ENCODE measurements at regions not wholly inside any gene's neighbourhood (a gene's known extent, or its start where the extent isn't known, plus 50 kb on each side); places are given as distances from the start of the nearest gene placed in this dataset.

- intact Hi-C loops (cut with DNase I; ENCODE audit: low total_unique reads) = no loop called here
- H3K9me3 ChIP-seq = peaks cover 0 to 7% of the 10 kb centered on the region in 2 donors
- DNase-seq (ENCODE audit: low spot score in 2 of 2) = no peak
- TF ChIP-seq CTCF (IDR thresholded peaks at IDR 0.05) (no peak), POLR2AphosphoS5 (IDR thresholded peaks at IDR 0.05) (no peak), POLR2A (IDR thresholded peaks at IDR 0.05) (no peak)
- H3K36me3 ChIP-seq = no peaks in the 10 kb centered on the region
- no peak overlapping the region for H3K4me3 ChIP-seq
- no peak overlapping the region for H3K27ac ChIP-seq
- H3K4me1 ChIP-seq = no peaks in the 10 kb centered on the region
- no peaks in the 10 kb centered on the region for H3K27me3 ChIP-seq
These were observed 285.5 kb downstream of the CRLF2 start for GRCh38 chrX:926991-927390.

DNA sequence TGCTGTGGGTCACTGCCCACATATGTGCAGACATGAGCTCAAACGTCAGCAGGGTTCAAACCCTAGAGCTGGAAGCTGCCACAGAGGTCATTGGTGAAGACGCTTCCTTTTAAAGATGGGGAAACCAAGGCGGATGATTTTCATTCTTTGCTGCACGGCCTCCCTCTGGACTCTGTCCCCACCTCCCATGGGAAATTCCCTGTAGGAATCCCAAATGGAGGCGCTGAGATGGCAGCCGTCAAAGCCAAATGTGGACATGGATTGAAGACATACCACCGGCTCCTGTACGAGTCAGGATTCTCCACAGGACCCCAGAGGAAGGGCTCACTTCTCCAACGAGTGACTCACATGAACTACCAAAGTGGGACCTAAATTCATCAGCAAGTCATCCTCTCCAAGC, 286.4 kb downstream of the CRLF2 start:
- no peaks in the 10 kb centered on the region for H3K36me3 ChIP-seq
- H3K4me3 ChIP-seq = no peak overlapping the region
- H3K27ac ChIP-seq = no peak overlapping the region
- peaks cover 0 to 7% of the 10 kb centered on the region in 2 donors for H3K9me3 ChIP-seq
- H3K27me3 ChIP-seq = no peaks in the 10 kb centered on the region
- intact Hi-C loops (cut with DNase I; ENCODE audit: low total_unique reads) = no loop called here
- no peaks in the 10 kb centered on the region for H3K4me1 ChIP-seq
- TF ChIP-seq POLR2AphosphoS5 (IDR thresholded peaks at IDR 0.05) (no peak), POLR2A (IDR thresholded peaks at IDR 0.05) (no peak), CTCF (IDR thresholded peaks at IDR 0.05) (no peak)
- DNase-seq (ENCODE audit: low spot score in 2 of 2) = no peak

DNA sequence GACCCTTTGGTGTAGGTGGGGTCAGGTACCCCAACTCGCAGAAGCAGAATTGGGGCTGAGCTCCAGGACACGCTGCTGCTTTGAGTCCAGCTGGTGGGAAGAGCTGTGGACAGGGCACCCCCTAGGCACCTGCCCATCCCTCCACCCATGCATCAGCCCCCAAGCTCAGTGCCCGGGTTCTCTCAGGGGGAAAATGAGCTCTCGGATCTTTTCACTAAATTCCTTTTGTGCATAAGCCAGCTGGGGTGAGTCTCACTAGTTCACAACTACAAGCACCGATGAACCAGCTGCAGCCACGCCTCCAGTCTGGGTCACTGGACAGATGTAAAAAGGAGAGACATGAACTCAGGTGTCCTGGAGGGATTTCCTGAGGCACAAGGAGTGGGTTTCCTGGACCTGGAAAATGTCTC, 286.8 kb downstream of the CRLF2 start:
- intact Hi-C loops (cut with DNase I; ENCODE audit: low total_unique reads) = no loop called here
- Histone ChIP-seq H3K4me3 (no peak overlapping the region), H3K27ac (no peak overlapping the region), H3K27me3 (no peaks in the 10 kb centered on the region), H3K9me3 (peaks cover 0 to 7% of the 10 kb centered on the region in 2 donors), H3K4me1 (no peaks in the 10 kb centered on the region), H3K36me3 (no peaks in the 10 kb centered on the region)
- no peak for TF ChIP-seq POLR2A (IDR thresholded peaks at IDR 0.05)
- TF ChIP-seq CTCF (IDR thresholded peaks at IDR 0.05) = no peak
- no peak for TF ChIP-seq POLR2AphosphoS5 (IDR thresholded peaks at IDR 0.05)
- no peak for DNase-seq (ENCODE audit: low spot score in 2 of 2)

- no peak for DNase-seq (ENCODE audit: low spot score in 2 of 2)
- no peaks in the 10 kb centered on the region for H3K36me3 ChIP-seq
- intact Hi-C loops (cut with DNase I; ENCODE audit: low total_unique reads) = no loop called here
- H3K27ac ChIP-seq = no peak overlapping the region
- no peak overlapping the region for H3K4me3 ChIP-seq
- no peaks in the 10 kb centered on the region for H3K27me3 ChIP-seq
- TF ChIP-seq POLR2A (IDR thresholded peaks at IDR 0.05) = no peak
- TF ChIP-seq POLR2AphosphoS5 (IDR thresholded peaks at IDR 0.05) = no peak
- no peak for TF ChIP-seq CTCF (IDR thresholded peaks at IDR 0.05)
- peaks cover 0 to 7% of the 10 kb centered on the region in 2 donors for H3K9me3 ChIP-seq
- H3K4me1 ChIP-seq = no peaks in the 10 kb centered on the region
These were observed 287.4 kb downstream of the CRLF2 start for GRCh38 chrX:925094-925493.

DNA sequence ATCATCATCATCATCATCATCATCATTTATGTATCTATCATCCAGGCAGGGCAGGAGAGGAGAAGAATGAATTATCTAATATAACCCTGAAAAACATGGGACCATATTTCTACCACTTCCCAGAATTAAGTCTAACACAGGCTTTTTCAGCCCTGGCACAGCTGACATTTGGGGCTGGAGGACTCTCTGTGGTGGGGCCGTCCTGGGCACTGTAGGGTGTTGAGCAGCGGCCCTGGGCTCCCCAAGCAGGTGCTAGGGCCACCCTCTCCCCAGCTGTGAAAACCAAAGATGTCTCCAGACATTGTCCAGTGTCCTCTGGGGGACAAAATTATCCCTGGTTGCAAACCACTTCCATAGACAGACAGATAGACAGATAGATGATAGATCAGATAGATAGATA, 288.4 kb downstream of the CRLF2 start:
- H3K4me1 ChIP-seq = no peaks in the 10 kb centered on the region
- intact Hi-C loops (cut with DNase I; ENCODE audit: low total_unique reads) = no loop called here
- TF ChIP-seq POLR2AphosphoS5 (IDR thresholded peaks at IDR 0.05) (no peak), POLR2A (IDR thresholded peaks at IDR 0.05) (no peak), CTCF (IDR thresholded peaks at IDR 0.05) (no peak)
- H3K27ac ChIP-seq = no peak overlapping the region
- no peaks in the 10 kb centered on the region for H3K27me3 ChIP-seq
- DNase-seq (ENCODE audit: low spot score in 2 of 2) = no peak
- H3K9me3 ChIP-seq = peaks cover 0 to 7% of the 10 kb centered on the region in 2 donors
- no peak overlapping the region for H3K4me3 ChIP-seq
- no peaks in the 10 kb centered on the region for H3K36me3 ChIP-seq

Measured in breast epithelium (tissue), 4 donors.